ENCODE measurements at regions not wholly inside any gene's neighbourhood (a gene's known extent, or its start where the extent isn't known, plus 50 kb on each side); places are given as distances from the start of the nearest gene placed in this dataset.

DNA sequence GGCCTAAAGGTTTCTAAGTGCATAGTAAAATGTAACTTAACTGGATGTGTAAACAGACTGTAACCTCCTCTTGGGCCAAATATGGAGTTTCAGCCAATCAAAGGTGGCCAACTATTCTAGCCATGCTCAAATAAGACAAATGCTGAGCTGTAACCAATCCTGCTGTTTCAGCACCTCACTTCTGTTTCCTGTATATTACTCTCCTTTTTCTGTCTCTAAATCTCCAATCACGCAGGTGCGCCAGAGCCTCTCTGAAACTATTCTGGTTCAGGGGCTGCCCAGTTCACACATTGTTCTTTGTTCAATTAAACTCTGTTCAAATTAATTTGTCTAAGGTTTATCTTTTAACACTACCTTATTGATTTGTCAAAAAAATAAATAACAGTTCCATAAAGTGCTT lies 532.7 kb upstream of the DCC start:
- TF ChIP-seq, protein P1, sequence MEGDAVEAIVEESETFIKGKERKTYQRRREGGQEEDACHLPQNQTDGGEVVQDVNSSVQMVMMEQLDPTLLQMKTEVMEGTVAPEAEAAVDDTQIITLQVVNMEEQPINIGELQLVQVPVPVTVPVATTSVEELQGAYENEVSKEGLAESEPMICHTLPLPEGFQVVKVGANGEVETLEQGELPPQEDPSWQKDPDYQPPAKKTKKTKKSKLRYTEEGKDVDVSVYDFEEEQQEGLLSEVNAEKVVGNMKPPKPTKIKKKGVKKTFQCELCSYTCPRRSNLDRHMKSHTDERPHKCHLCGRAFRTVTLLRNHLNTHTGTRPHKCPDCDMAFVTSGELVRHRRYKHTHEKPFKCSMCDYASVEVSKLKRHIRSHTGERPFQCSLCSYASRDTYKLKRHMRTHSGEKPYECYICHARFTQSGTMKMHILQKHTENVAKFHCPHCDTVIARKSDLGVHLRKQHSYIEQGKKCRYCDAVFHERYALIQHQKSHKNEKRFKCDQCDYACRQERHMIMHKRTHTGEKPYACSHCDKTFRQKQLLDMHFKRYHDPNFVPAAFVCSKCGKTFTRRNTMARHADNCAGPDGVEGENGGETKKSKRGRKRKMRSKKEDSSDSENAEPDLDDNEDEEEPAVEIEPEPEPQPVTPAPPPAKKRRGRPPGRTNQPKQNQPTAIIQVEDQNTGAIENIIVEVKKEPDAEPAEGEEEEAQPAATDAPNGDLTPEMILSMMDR (IDR thresholded peaks at IDR 0.05): no peak
- no peak for TF ChIP-seq POLR2A (IDR thresholded peaks at IDR 0.05)

Measured in heart left ventricle (tissue), 13 donors.